ENCODE measurements at regions not wholly inside any gene's neighbourhood (a gene's known extent, or its start where the extent isn't known, plus 50 kb on each side); places are given as distances from the start of the nearest gene placed in this dataset.
A peak's percentile ranks its signal among the peaks of the same experiment; 100 is the strongest.
"Not testable (repeated sequence)": the region's sequence is repeated elsewhere in the genome, so short reads cannot be mapped to it uniquely, and the experiment has no call there.

DNA sequence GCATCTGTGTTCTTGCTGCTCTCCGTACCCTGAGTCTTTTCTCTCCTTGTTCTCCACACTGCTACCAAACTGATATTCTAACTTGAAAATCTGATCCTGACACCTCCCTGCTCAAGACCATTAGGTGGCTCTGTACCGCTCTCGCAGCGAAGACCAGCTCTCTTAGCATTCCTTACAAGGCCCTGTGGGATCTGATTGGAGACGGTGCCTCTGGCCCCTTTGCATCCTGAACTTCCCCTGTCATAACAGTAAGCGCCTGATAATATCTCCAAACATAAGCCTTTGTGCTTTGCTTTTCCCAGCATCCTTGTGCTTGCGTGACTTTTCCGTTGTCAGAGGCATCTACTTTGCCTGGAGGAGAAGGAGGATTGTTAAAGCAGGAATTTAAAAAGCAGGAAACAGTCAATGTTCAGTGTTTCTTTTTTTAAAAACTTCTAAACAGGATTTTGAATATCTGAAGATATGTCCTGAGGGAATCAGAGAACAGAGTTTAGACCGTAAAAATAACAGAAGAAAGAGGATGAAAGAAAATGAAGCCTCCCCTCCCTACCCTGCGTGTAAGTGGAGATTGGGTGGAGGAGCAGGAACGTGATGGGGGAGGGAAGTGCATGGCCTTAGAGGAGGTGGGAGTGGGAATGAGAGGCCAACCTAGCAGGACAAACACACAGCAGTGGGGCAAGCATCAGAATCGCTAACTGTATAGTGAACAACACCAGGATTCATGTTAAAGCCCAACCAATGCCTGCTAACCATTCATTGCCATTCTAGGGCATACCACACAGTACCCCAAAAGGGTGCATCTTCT is 89.2 kb upstream of the STMND1 start:
- DNase-seq (ENCODE audit: low read depth), result peak; percentile 37

GRCh38 chr6:17011985-17012384 is 89.9 kb upstream of the STMND1 start:
- DNase-seq (ENCODE audit: low read depth), result no peak

DNA sequence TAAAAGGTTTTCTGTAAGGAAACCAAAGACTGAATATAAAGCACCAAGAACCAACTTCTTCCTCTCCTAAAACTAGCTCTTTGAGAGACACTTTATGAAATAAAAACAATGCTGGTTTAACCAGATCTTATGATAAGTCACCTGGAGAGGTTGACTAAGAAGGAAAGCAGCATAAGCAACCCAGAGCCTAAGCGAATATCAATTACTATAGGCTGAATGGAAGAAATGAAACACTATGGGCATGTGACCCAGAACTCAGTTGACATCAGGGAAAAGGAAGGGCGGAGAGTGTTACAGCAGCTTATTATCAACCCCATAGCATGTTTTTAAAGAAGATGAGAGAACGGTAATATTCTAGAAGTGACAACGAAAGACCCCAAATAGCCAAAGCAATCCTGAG is 94.1 kb upstream of the STMND1 start:
- DNase-seq (ENCODE audit: low read depth), result no peak

DNA sequence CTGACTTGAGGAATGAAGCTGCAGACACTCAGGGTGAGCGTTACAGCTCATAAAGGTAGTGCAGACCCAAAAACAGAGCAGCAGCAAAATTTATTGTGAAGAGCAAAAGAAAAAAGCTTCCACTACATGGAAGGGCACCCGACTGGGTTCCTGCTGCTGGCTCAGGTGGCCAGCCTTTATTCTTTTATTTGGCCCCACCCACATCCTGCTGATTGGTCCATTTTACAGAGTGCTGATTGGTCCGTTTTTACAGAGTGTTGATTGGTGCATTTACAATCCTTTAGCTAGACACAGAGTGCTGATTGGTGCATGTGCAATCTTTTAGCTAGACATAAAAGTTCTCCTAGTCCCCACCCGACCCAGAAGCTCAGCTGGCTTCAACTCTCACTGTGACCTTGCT is 95.3 kb upstream of the STMND1 start:
- no peak for DNase-seq (ENCODE audit: low read depth)

GRCh38 chr6:17004269-17004668 is 97.6 kb upstream of the STMND1 start:
- no peak for DNase-seq (ENCODE audit: low read depth)

DNA sequence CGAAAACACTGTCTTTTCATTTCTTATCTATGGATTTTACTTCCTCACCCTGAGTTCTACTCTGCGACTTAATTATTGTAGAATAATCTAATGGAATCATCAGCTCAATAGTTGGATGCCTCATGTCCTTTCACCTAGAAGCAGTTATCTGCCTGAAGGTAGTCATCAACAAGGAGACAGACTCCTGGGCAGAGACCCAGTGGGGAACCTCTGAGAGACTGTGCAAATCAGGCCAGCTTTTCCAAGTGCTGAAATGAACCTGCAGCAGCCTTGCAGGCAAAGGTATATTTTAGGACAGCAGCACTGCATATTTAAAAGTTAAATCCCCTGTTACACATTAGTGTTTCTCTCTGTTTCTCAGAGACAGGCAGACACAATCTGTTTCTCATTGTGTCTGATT is 99.7 kb upstream of the STMND1 start:
- DNase-seq (ENCODE audit: low read depth), result no peak

- no peak for DNase-seq (ENCODE audit: low read depth)
These were observed 100.7 kb upstream of the STMND1 start for GRCh38 chr6:17001188-17001587.

DNA sequence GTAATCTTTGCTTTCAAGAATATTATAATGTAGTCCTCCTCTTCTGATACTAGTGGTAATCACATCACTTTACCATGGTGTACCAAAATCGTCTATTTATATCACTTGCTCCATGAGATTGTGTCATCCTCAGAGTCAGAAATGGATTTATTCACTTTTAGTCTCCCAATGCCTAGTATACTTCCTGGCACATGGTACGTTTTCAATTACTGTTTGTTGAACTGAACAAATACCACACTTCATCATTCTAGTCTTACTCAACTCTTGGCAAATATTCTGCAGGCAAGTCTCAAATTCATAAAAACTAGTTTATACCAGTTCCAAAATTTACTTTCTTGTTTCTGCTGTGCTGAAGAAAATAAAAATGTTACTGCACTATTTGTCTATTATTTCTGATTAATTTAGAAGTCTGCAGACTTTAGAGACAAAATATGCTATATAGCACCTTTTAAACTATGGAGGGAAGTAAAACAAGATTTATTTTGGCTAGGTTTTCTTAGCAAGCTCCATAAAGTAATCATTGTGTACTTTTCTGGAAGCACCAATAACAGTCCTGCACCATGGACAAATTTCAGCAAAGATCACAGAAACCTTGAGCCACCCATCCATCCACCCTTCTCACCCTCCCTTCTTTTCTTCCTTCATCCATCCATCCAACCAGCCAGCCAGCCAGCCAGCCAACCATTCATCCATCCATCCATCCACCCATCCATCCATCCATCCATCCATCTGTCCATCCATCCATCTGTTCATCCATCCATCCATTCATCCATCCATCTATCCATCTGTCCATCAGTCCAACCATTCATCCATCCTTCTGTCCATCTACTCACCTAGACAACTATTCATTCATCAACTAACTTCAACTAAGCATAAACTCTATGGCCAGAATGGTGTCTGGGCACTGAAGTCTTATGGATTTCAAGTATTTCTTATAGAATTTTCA is 102.1 kb upstream of the STMND1 start:
- DNase-seq (ENCODE audit: low read depth), result peak; percentile 85

DNA sequence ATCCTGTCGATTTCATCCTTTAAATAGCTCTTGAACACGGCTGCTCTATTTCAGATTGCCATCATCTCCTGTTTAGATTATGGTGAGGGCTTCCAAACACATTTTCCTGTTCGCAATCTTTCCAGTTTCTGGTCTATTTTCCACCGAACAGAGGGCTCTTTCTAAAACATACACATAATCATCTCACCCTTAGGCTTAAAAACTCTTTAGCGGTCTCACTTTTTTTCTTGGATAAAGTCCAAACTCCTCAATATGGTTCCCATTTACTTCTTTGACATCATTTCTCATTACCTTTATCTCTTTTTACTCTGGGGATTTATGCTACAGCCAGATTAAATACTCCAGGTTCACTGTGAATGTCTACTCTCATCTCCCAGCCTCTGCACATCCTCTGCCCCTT is 103.4 kb upstream of the STMND1 start:
- DNase-seq (ENCODE audit: low read depth), result no peak

DNA sequence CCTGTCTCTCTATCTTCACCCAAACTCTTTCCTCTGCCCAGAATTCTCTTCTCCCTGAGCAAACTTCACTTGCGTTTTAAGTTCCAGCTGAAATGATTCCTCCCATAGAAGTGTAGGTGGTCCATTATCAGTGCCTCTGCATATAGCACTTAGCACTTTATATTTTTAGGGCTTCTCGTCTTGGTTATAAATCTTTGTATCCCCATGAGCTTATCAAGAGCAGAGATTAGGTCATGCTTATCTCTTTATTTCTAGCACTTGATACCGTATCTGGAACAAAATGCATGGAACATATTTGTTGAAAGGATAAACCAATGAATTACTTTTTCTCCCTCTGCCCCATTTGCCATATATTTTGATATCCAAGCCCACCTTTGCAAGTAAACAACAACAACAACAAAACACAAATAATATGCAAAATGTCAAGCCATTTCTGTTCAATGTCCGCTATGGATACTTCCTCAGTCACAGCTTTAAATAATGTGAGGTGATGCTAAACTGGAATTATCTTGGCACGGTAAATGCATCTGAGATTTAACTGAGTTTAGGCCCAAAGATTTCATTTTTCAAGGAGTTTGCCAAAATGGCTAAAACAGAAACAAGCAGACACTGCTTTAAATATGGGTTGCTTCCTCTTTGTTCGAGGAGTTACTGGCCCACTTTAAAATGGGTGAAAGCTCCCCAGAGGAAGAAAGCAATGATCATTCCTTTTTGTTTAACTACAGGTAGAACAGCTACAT is 106.2 kb upstream of the STMND1 start:
- no peak for DNase-seq (ENCODE audit: low read depth)

GRCh38 chr6:16993396-16993795 is 108.5 kb upstream of the STMND1 start:
- no peak for DNase-seq (ENCODE audit: low read depth)

DNA sequence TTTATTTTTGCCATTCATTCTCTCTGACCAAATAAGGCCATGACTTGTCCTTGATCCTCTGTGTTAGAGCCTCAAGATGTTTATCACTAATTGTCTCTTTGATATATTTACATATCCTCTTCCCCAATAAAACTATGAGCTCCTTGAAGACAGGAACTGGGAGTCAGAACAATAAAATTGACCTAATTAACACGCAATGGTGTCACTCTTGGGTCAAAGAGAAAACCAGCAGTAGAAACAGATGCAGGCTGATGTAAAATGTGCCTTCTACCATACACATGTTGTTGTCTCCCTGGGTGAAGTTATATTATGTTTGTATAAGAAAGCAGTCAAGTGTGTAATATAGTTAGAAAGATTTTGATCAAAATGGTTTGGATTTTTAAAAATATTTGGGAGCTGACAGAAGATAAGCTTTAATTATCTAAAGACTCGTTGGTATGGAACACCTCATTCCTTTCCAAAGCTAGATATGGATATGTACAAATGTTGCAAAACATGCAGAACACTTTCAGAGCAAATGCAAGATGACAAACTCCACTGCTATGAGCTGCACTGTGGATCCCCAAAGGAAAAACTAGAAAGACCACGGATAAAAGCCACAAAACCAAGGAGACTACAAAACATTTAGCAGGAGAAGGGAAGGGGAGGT is 109.7 kb upstream of the STMND1 start:
- no peak for DNase-seq (ENCODE audit: low read depth)

GRCh38 chr6:16989976-16990375 is 111.9 kb upstream of the STMND1 start:
- not testable (repeated sequence) for DNase-seq (ENCODE audit: low read depth)

DNA sequence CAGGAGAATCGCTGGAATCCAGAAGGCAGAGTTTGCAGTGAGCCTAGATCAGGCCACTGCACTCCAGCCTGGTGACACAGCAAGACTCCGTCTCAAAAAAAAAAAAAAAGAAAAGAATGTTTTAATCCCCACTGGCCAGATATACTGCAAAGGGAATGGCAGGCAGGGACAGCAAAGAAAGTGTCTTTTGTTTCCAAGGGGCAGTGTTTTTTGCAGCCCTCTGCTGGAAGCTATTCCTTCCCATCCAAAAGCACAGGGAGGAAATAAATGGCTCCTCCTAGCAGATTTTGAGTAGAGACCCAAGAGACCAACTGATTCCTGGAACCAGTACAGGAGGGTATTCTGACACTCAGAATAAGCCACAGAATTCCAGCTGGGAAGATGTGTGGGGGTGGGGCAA is 112.5 kb upstream of the STMND1 start:
- no peak for DNase-seq (ENCODE audit: low read depth)

DNA sequence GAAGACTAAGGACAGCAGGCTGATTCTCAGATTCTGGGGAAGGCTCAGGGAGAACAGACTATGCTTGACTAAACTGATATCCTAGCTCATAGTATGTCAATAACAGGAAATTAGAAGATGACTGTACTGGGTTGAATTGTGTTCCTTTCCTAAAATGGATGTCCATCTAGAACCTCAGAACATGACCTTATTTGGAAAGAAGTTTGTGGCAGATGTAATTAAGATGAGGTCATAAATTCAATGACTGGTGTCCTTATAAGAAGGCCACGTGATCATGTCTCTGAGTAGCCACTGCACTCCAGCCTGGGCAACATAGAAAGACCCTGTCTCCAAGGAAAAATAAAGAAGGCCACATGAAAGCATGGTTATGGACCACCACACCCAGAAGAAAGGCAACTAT is 113.9 kb upstream of the STMND1 start:
- DNase-seq (ENCODE audit: low read depth), result no peak

- no peak for DNase-seq (ENCODE audit: low read depth)
These were observed 116.2 kb upstream of the STMND1 start for GRCh38 chr6:16985513-16986284.

DNA sequence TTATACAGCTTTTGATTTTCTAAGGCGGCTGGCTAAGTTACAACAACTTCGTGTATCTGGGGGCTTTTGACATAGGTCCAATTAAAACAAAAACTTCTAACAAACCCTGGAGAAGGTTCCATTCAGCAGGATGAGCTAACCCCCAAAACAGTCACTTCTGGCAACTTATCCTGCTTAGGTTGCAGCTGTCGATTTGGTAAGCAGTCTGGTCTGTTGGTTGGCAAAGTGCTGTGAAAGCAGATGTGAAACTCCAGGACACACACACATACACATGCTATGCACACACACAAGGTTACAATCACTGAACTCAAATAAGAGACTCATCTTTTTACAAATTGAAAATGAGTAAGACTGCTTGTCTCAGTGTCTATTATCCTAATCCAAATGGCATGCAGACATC is 119.0 kb upstream of the STMND1 start:
- DNase-seq (ENCODE audit: low read depth), result peak; percentile 95

DNA sequence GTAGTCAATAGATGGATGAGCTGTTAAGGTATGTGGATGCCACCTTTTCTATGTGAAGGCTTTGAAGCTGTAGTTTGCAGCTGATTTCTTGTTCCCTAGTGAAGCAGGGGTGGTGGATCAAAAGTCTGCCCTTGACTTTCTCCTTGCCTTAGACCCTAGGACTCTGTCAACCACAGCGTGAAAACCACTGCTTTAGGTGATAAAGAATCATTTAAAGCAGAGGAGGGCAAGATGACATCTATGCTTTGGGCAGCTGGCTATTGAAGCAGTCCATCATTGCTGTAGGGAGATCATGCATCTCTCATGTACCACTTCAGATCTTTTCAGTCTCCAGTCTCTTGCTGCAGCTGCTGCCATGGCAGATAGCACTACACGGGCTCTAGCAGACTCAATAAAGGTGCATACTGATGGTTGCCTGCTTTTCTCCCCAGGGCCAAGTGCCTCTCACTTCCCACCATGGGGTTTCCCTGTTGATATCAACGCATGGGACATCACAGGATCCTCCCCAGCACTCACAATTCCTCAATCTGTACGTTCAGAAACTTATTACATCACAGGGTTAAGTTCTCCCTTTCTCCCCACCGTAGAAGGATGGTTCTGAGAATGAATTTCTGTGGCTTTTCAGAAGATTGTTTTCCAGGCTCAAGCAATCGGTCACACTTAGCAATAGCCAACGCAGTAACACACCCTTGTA is 122.0 kb upstream of the STMND1 start:
- no peak for DNase-seq (ENCODE audit: low read depth)

DNA sequence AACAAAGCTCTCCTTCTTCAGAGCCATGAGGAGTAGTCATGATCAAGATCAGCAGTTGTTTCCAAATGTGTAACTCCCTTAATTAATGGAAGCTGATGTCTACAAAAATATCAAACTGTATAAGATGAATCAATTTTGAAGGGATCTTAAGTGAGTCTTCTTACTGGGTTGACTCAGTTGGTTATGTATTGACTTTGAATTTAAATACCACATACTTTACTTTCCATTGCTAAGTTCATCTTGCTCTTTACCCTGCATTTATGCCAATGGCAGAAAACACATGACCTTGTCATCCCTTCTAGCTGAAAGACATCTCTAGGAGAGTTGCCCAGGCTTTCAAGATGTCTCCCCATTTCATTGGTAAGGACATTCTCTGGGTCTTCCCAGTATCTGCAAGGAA is 123.2 kb upstream of the STMND1 start:
- no peak for DNase-seq (ENCODE audit: low read depth)

GRCh38 chr6:16976385-16977183 is 125.3 kb upstream of the STMND1 start:
- DNase-seq (ENCODE audit: low read depth), result no peak
